ENCODE measurements at regions not wholly inside any gene's neighbourhood (a gene's known extent, or its start where the extent isn't known, plus 50 kb on each side); places are given as distances from the start of the nearest gene placed in this dataset.

- no peak for TF ChIP-seq CTCF (conservative IDR thresholded peaks at IDR 0.05; ENCODE audit: low read length)
- no peak for TF ChIP-seq EZH2phosphoT487 (IDR thresholded peaks at IDR 0.05; ENCODE audit: borderline replicate concordance, low read depth, low read length)
Observed at GRCh38 chr15:38631119-38632075, 66.8 kb upstream of the RASGRP1 start.

Data from OCI-LY7 (cell line).